Heart right ventricle (tissue), 16 donors: ENCODE measurements at regions not wholly inside any gene's neighbourhood (a gene's known extent, or its start where the extent isn't known, plus 50 kb on each side); places are given as distances from the start of the nearest gene placed in this dataset.
A peak's percentile ranks its signal among the peaks of the same experiment; 100 is the strongest.

Source experiments
- ATAC-seq, 8 donors: fragments of 200-7000 bp; cut with Tn5 transposase; one replicate each; pipeline ENCODE4 v1.9.1; 2020; ENCODE audit warnings: mild to moderate bottlenecking in 8 of 8, moderate library complexity in 8 of 8, moderate number of reproducible peaks in 1 of 8
- DNase-seq, 2 donors: peaks; one replicate each; pipeline ENCODE4 v3.0.0-alpha.2; 2020
- H3K27ac ChIP-seq, 10 donors: fragments of 200-600 bp; sonication (generic) in 2 of 10; one replicate each; pipeline versions ENCODE4 v1.5.0 to v1.8.0; 2020 to 2022; ENCODE audit warnings: mild to moderate bottlenecking in 3 of 10
- H3K27me3 ChIP-seq, 7 donors: fragments of 200-600 bp; one replicate each; pipeline ENCODE4 v1.8.0; 2021 to 2022; ENCODE audit warnings: mild to moderate bottlenecking in 2 of 7
- H3K36me3 ChIP-seq, 9 donors: fragments of 200-600 bp; sonication (generic) in 1 of 9; one replicate each; pipeline versions ENCODE4 v1.5.0 to v1.8.0; 2020 to 2022; ENCODE audit warnings: mild to moderate bottlenecking in 2 of 9
- H3K4me1 ChIP-seq, 9 donors: fragments of 200-600 bp; sonication (generic) in 1 of 9; one replicate each; pipeline versions ENCODE4 v1.5.0 to v1.8.0; 2020 to 2022; ENCODE audit warnings: mild to moderate bottlenecking in 4 of 9
- H3K4me3 ChIP-seq, 10 donors: fragments of 200-600 bp; sonication (generic) in 2 of 10; one replicate each; pipeline versions ENCODE4 v1.5.0 to v1.8.0; 2020 to 2022; ENCODE audit warnings: mild to moderate bottlenecking in 7 of 10, moderate library complexity in 2 of 10
- H3K9me3 ChIP-seq, 11 donors: fragments of 200-600 bp in 10 of 11; sonication (generic) in 2 of 11; one replicate each; pipeline versions ENCODE4 v1.5.0 to v1.8.0; 2013 to 2022; ENCODE audit warnings: mild to moderate bottlenecking in 2 of 11, control low read depth in 1 of 11, moderate library complexity in 1 of 11
- WGBS, 2 donors: extraction: QIAGEN DNeasy Blood & Tissue Kit; methylation state at CpG; one replicate each; pipeline ENCODE4 v1.1.7; 2013; ENCODE audit warnings: inconsistent platforms in 1 of 2; 5-methylcytosine and 5-hydroxymethylcytosine counted together
- intact Hi-C, 10 donors: fragments of 100-400 bp; cut with DNase I; formaldehyde crosslinking; loops; one replicate each; pipeline versions ENCODE4 v1.11.1 to v1.14.2; 2022
- TF ChIP-seq, protein P1 (sequence below), 9 donors: fragments of 200-600 bp; sonication (generic) in 2 of 9; IDR thresholded peaks; one replicate each; pipeline versions ENCODE4 v1.5.0 to v1.8.0; 2021 to 2022; ENCODE audit warnings: antibody characterized with exemption in 9 of 9, mild to moderate bottlenecking in 5 of 9, moderate library complexity in 1 of 9
- donor health status: Arrhythmogenic right ventricular cardiomyopathy.
- donor health status: ischemic (EF 13 %, LVEDD 7.1; RV severe dilation, severe dysfunction).
- donor health status: healthy with polysubstance abuse.
- donor health status: DM: no; HTN: yes; CAD: no.
- donor health status: DM: no; HTN: no; CAD: no.
- donor health status: ischemic (EF 25% LVEDD 6.9; RV normal size, moderate dysfunction).
- donor health status: ischemic (EF 25% LVEDD 5.7; RV mildly dilated, moderate dysfunction).
- donor health status: healthy.
- donor health status: DM: yes; HTN: yes; CAD: no.
- donor health status: Ischemic cardiomyopathy.
- donor health status: ischemic (EF 35%, LVEDD 5.7; RV mildly dilated, moderate dysfunction).
- donor health status: nonischemic (EF 11% LVEDD 7.7; RV severe dilation, severe dysfunction).
- donor health status: DM: yes; HTN: yes; CAD: no.
- donor health status: PGD.
- donor health status: ischemic (EF 29% LVEDD 5.4; RV normal size, mild dysfunction).
- donor health status: nonischemic (EF 23%, LVEDD 6.1; RV moderate dilation, normal function).

DNA sequence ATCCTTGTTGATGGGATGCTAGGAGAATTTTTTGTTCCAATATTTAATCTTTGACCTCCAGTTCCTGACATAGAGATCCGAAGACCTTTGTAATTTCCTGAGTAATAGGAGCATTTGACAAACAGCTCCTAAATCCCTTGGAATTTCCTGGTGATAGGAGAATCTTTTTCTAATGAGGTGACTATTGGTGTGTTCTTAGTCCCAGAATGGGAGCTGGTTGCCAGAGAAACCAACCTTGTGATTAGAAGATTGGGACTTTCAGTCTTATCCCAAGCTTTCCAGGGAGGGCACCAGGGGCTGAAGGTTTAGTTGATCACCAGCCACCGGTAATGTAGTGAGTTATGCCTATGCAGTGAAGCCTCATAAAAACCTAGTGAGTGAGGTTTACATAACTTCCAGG, 170.9 kb downstream of the KDM5D start:
- TF ChIP-seq, protein P1, sequence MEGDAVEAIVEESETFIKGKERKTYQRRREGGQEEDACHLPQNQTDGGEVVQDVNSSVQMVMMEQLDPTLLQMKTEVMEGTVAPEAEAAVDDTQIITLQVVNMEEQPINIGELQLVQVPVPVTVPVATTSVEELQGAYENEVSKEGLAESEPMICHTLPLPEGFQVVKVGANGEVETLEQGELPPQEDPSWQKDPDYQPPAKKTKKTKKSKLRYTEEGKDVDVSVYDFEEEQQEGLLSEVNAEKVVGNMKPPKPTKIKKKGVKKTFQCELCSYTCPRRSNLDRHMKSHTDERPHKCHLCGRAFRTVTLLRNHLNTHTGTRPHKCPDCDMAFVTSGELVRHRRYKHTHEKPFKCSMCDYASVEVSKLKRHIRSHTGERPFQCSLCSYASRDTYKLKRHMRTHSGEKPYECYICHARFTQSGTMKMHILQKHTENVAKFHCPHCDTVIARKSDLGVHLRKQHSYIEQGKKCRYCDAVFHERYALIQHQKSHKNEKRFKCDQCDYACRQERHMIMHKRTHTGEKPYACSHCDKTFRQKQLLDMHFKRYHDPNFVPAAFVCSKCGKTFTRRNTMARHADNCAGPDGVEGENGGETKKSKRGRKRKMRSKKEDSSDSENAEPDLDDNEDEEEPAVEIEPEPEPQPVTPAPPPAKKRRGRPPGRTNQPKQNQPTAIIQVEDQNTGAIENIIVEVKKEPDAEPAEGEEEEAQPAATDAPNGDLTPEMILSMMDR (IDR thresholded peaks at IDR 0.05), result no peak
- Histone ChIP-seq H3K9me3 (no peaks in the 10 kb centered on the region), H3K4me1 (peaks cover 0 to 17% (median 0%) of the 10 kb centered on the region in 9 donors), H3K36me3 (no peaks in the 10 kb centered on the region), H3K27me3 (no peaks in the 10 kb centered on the region), H3K27ac (no peak overlapping the region), H3K4me3 (no peak overlapping the region)
- intact Hi-C loops, result no loop called here
- DNase-seq (no peak), ATAC-seq (no peak)
- WGBS, 2 donors, result 69 to 70% methylated on average over 2 of the region's 2 CpGs

DNA sequence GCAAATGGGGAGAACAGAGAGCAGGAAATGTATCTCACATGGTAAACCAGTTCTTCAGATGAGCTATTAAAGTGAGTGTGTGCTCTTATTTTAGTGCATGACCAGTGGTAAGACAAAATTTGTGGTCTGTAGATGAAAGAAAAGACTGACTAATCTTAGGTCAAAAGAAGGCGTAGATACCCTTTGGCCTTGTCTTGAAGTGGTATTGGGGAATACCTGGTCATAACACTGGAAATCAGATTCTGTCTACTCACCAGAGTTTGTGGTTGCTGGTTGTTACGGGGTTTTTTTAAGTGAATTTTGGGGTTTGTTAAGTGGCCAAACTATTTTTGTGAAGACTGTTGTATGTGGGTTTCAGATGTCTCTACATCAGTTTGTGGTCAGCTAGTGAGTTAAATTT, 173.5 kb downstream of the KDM5D start:
- Histone ChIP-seq H3K9me3 (no peaks in the 10 kb centered on the region), H3K27me3 (no peaks in the 10 kb centered on the region), H3K4me3 (no peak overlapping the region), H3K36me3 (no peaks in the 10 kb centered on the region), H3K4me1 (peaks cover 0 to 17% (median 0%) of the 10 kb centered on the region in 9 donors), H3K27ac (no peak overlapping the region)
- ATAC-seq (no peak), DNase-seq (no peak)
- TF ChIP-seq, protein P1 (IDR thresholded peaks at IDR 0.05), result no peak
- 95 to 96% methylated on average over 2 of the region's 2 CpGs for WGBS, 2 donors
- intact Hi-C loops, result no loop called here

DNA sequence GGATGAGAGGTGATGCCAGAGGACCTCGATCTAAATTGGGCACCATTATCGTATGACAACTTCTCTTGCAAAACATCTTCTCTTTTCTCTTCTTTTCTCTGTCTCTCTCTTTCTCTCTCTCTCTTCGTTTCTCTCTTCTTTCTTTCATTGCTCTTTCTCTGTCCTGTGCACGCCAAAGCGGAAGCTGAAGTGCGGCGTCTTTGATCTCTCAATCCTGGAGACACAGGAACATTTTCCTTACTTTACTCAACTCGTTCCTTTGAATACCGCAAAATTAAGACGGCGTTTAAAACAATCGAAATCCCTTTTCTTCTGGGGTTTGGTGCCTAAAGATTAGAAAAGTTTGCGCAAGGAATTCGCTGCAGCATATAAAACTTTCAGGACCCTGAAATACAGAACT, 176.6 kb downstream of the KDM5D start:
- 2% methylated on average over 14 of the region's 14 CpGs for WGBS, 2 donors
- Histone ChIP-seq H3K27ac (peak overlapping the region in 6 of 10 donors; percentile 79 to 86 (median 82)), H3K4me1 (peaks cover 0 to 17% (median 0%) of the 10 kb centered on the region in 9 donors), H3K36me3 (no peaks in the 10 kb centered on the region), H3K9me3 (no peaks in the 10 kb centered on the region), H3K27me3 (no peaks in the 10 kb centered on the region), H3K4me3 (peak overlapping the region in 7 of 10 donors; percentile 22 to 84 (median 69))
- intact Hi-C loops, result loop anchor here in 1 of 10 donors (10.0 kb wide), 1 partner anchor 127 kb away; no protein-coding TSS in a partner anchor
- TF ChIP-seq, protein P1 (IDR thresholded peaks at IDR 0.05), result no peak
- DNase-seq (no peak), ATAC-seq (peak in 3 of 8 donors; percentile 1 to 17 (median 5))

GRCh38 chrY:19567051-19567921, 177.2 kb downstream of the KDM5D start:
- peak in 5 of 8 donors; percentile 97 to 99 (median 99) for ATAC-seq
- 0 to 2% methylated on average over 47 to 53 of the region's 53 CpGs for WGBS, 2 donors
- peak overlapping the region in 7 of 10 donors; percentile 22 to 84 (median 69) for H3K4me3 ChIP-seq

More at GRCh38 chrY:19567051-19567921, 177.2 kb downstream of the KDM5D start:
- Histone ChIP-seq H3K27me3 (no peaks in the 10 kb centered on the region), H3K27ac (peak overlapping the region in 6 of 10 donors; percentile 79 to 86 (median 82)), H3K9me3 (no peaks in the 10 kb centered on the region), H3K4me1 (peaks cover 0 to 17% (median 0%) of the 10 kb centered on the region in 9 donors), H3K36me3 (no peaks in the 10 kb centered on the region)
- DNase-seq, result peak; percentile 79 to 86
- TF ChIP-seq, protein P1 (IDR thresholded peaks at IDR 0.05), result no peak
- intact Hi-C loops, result loop anchor here in 1 of 10 donors (10.0 kb wide), 1 partner anchor 128 kb away; no protein-coding TSS in a partner anchor
